Kidney glomerular epithelial cell (primary cell): ENCODE measurements at regions not wholly inside any gene's neighbourhood (a gene's known extent, or its start where the extent isn't known, plus 50 kb on each side); places are given as distances from the start of the nearest gene placed in this dataset.
A peak's percentile ranks its signal among the peaks of the same experiment; 100 is the strongest.

Experiments used
- DNase-seq: peaks from one replicate; lab custom pipeline; 2025; lab: John Stamatoyannopoulos, UW

GRCh38 chr2:157056200-157056676 is 201.3 kb upstream of the GALNT5 start:
- DNase-seq = peak; percentile 36

GRCh38 chr2:157058161-157058560 is 199.3 kb upstream of the GALNT5 start:
- no peak for DNase-seq

GRCh38 chr2:157059036-157059435 is 198.5 kb upstream of the GALNT5 start:
- no peak for DNase-seq

- no peak for DNase-seq
These were observed 195.7 kb upstream of the GALNT5 start for GRCh38 chr2:157061799-157062198.

DNA sequence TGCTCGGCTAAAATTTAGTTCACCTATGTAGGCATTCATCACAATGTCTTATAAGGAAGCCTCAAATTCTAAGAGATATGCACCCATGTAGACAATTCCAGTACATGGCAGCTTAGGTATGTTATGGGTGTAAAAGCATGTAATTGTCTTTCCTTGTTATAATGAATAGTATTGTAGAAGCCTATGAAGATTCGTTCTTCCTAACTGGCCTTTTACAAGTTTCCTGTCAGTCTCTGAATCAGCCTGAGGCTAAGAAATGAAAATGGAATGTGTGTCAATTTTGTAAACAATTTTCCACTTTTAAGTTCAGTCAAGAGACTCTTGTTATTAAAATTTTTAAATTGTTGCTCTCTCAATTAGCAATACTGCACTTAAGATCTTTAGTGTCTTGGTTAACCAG is 189.9 kb upstream of the GALNT5 start:
- no peak for DNase-seq

GRCh38 chr2:157068237-157068636 is 189.3 kb upstream of the GALNT5 start:
- no peak for DNase-seq

DNA sequence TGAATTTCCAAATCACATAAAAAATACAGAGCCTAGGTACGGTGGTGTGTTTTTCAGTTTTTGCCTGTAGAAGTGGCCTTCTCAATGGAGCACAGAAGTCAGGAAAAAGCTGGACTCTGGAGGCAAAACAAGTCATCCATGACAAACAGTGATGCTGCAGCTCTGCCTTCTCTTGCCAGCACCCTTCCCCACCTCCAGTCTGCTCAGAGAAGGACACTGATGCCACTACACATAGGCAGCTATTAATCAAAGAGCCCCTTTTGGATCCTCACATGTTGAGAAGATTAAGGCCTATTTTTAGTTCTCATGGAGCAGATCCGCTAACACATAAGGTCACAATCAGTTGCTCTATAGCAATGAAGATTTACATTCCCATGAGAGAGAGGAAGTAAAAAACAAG is 181.6 kb upstream of the GALNT5 start:
- DNase-seq = no peak

GRCh38 chr2:157076526-157077161 is 180.9 kb upstream of the GALNT5 start:
- DNase-seq = no peak

GRCh38 chr2:157077753-157078350 is 179.7 kb upstream of the GALNT5 start:
- DNase-seq = no peak

GRCh38 chr2:157082950-157083349 is 174.6 kb upstream of the GALNT5 start:
- no peak for DNase-seq

DNA sequence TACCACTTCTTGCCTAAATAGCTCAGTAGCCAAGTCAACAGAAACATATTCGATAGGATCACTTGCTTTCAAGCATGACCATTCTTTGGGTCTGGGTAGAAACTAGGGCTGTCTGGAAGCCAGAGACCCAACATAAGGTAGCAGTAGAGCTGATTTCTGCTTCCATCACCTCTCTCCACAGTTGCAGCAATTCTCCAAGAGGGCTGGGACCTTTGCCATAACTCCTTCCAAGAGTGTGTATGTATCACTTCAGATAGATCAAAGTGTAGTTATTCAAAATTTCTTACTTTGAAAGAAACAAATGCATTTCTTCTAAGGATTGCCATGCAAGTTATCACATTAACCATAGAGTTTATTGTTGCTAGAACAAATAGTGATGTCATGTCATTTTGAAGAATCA is 172.0 kb upstream of the GALNT5 start:
- no peak for DNase-seq

DNA sequence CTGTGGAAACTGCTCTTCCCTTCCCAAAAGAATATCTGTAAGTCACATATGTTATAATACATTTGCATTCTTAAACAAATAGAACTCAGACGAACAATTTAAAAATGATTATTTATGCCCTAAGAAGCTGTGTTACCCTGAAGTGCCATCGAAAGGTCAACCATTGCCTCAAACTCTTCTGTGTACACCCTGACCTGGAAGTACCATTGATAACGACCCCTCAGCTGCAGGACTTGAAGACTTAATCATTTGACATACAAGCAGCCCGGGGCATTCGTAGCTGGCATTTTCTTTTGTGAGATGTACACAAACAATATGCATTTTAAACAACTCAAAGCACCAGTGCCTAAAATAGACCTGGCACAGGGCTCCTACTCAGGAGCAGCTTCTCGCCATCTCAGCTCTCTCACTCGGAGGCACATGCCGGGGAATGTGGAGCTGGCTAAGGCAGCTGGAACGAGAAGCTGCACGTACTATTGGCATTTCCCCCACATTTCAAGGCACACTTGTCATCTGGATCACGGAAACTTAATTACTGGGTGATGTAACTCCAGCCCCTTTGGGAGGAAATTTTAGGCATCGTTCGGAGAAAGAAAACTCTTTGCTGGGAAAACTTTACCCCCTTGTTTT is 170.0 kb upstream of the GALNT5 start:
- DNase-seq = no peak

DNA sequence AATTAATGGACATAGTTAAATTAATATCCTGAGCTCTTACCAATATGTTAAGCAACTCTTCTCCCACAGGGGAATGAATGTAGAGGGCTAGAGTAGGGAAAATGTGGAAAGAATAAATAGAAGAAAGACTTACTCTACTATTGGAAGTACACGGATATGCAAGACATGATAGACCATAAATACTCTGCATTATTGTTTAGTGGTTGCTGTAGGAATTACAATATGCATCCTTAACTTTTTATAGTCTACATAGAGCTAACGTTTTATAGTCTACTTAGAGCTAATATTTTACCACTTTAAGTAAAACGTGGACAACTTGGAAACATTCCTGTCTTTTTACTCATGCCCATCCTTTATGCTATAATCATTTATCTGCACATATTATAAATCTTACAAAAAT is 163.8 kb upstream of the GALNT5 start:
- DNase-seq = no peak

DNA sequence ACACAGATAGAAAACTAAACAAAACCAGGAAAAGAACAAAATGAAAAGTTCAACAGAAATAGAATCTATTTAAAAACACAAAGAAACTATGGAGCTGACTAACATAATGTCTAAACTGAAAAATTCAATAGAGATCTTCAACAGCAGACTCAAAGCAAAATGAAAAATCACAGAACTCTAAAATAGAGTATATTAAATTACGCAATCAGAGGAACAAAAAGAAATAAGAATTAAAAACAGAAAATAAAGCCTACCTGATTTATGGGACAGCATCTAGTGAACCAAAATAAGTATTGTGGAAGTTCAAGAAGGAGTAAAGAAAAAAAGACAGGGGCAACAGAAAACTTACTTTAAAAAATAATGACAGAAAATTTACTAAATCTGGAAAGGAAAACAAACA is 152.1 kb upstream of the GALNT5 start:
- no peak for DNase-seq

DNA sequence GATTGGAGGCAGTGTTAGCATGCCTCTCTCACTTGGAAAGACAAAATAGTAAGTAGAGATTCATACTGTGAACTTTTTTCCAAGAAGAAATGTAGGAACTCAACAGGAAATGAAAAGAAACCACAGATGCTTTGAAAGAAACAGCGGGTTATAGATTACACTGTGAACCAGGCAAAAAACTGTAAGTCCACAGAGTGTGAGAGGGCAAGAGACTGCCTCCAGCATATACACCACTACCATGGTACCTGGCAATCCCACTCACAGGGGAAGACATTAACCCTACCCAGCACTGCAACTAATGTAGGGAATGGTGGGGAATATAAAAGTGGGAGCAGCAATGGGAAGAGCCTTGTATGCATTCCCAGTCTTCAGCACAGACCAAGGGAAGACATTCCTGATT is 150.6 kb upstream of the GALNT5 start:
- DNase-seq = no peak

DNA sequence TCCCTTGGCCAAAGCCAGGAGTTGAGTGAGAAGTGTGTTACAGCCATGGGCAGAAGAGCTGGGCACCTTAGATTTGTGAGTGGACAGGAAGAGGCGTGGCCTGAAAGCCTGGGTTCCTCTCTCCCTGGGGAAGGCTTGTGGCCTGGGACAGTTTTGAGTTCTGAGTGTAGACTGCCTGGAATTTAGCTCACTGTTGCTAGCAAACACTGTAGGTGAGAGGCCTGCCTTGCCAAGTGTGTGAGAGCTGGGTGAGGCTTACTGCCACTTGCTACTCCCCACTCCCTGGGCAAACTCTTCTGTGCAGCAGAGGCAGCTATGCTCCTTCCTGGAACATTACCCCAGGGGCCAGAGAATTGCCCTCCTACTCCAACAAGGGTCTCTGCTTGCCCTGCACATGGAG is 150.0 kb upstream of the GALNT5 start:
- DNase-seq = no peak

- DNase-seq = no peak
These were observed 149.6 kb upstream of the GALNT5 start for GRCh38 chr2:157107877-157108276.

DNA sequence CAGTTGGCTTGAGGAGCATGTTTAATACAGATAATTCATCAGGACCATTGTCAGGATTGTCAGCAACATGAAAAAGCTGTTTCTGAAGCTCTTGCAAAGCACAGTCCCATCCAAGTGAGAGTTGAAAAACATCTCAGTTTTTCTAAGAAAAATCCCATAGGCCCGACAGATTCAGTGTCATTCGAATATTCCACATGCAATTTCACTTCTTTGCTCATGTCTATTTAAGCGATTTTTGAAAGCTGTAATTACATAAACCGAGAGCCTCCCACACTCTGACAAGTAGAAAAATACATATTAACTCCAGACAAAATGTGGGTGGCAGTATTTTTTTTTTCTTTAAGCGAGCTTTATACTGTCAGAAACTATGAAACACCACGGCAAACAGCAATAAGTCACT is 134.7 kb upstream of the GALNT5 start:
- no peak for DNase-seq

DNA sequence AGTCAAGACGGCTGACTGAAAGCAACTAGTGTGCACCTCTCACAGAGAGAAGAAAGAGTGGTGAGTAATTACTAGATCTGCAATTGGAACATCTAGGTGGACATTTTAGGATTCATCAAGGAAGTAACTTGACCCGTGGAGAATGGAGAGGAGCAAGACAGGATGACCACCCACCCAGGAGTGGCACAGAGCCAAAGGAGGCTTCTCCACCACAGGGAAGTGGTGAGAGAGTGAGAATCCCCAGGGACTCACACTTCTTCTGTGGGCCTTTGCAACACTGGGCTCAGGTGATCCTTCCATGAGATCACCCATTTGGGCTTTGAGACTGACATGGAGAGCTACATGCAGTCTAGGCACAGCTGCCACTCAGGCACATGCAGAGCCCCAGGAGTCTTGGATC is 132.8 kb upstream of the GALNT5 start:
- no peak for DNase-seq

- DNase-seq = no peak
These were observed 131.8 kb upstream of the GALNT5 start for GRCh38 chr2:157125685-157126084.

DNA sequence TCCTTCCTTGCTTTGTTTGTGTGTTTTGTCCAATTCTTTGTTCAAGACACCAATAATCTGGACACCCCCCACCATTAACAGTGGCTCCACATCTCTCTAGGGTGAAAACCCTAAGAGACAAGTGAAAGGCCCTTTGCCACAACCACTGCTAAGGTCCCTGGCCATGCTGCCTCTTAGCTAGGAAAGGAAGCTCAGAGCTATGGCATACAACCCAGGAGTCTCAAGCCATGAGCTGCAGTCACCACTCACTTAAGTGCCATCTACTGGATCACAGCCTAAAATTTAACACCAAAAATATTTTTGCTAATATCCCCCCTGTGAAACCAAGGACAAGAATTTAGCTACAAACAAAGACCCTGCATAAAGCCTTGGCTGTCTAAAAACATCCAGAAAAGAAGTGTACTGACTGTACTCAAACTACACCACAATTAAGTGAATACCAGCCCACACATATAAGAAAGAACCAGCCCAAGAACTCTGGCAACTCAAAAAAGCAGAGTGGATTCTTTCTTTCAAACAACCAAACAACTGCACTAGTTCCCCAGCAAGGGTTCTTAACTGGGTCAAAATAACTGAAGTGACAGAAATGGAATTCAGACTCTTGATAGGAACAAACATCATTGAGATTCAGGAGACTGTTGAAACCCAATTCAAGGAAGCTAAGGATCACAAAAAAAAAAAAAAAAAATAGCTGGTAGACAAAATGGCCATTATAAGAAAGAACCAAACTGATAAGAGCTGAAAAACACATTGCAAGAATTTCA is 130.1 kb upstream of the GALNT5 start:
- DNase-seq = no peak

DNA sequence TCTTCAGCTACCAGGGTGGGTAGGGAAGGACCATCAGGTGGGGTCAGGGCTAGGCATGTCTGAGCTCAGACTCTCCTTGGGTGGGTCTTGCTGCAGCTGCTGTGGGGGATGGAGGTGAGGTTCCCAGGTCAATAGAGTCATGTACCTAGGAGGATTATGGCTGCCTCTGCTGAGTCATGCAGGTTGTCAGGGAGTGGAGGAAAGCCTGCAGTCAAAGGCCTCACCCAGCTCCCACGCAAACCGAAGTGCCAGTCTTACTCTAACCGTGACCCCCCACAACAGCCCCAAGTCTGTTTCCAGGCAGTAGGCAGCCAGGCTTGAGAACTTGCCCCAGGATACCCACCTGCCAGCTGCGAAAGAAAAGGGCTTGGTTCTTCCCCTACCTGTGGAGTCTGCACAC is 113.6 kb upstream of the GALNT5 start:
- no peak for DNase-seq

GRCh38 chr2:157149270-157149669 is 108.2 kb upstream of the GALNT5 start:
- no peak for DNase-seq
